GM12878 (cell line): ENCODE measurements at regions not wholly inside any gene's neighbourhood (a gene's known extent, or its start where the extent isn't known, plus 50 kb on each side); places are given as distances from the start of the nearest gene placed in this dataset.

Experiments
- ATF2 ChIP-seq: IDR thresholded peaks from 2 replicates; pipeline ENCODE4 v1.6.1; 2012; ENCODE audit warnings: low read length, inconsistent platforms
- BHLHE40 ChIP-seq, 2 experiments: fragments of 450-650 bp in 1 of 2; IDR thresholded peaks; 2 replicates each; pipeline ENCODE4 v1.6.1; 2011 to 2017; ENCODE audit warnings: low read depth in 2 of 2, borderline replicate concordance in 1 of 2, improper control_type of control experiment in 1 of 2, low read length in 1 of 2, mild to moderate bottlenecking in 1 of 2
- CBX5 ChIP-seq: sonication (generic); IDR thresholded peaks from 2 replicates; pipeline ENCODE4 v1.6.1; 2016; ENCODE audit warnings: low read depth, moderate library complexity, mild to moderate bottlenecking, inconsistent platforms
- FOXK2 ChIP-seq: fragments of 450-650 bp; IDR thresholded peaks from 2 replicates; pipeline ENCODE4 v1.6.1; 2017; ENCODE audit warnings: mild to moderate bottlenecking, moderate library complexity
- IKZF1 ChIP-seq: fragments of 450-650 bp; conservative IDR thresholded peaks from 2 replicates; pipeline ENCODE4 v1.6.1; 2017; ENCODE audit warnings: antibody characterized with exemption, mild to moderate bottlenecking
- KLF5 ChIP-seq: fragments of 450-650 bp; IDR thresholded peaks from 2 replicates; pipeline ENCODE4 v1.6.1; 2014; ENCODE audit warnings: mild to moderate bottlenecking; ENCODE audit not compliant: partially characterized antibody
- MAX ChIP-seq: IDR thresholded peaks from 2 replicates; pipeline ENCODE4 v1.6.1; 2012; ENCODE audit warnings: low read depth, low read length, improper control_type of control experiment
- MTA2 ChIP-seq: fragments of 450-650 bp; IDR thresholded peaks from 2 replicates; pipeline ENCODE4 v1.6.1; 2016; ENCODE audit warnings: low read depth, mild to moderate bottlenecking, moderate library complexity
- RELB ChIP-seq: fragments of 450-650 bp; IDR thresholded peaks from 2 replicates; pipeline ENCODE4 v1.6.1; 2017; ENCODE audit warnings: low read depth, mild to moderate bottlenecking, moderate library complexity
- SMARCA5 ChIP-seq: fragments of 450-650 bp; IDR thresholded peaks from 2 replicates; pipeline ENCODE4 v1.6.1; 2017; ENCODE audit warnings: mild to moderate bottlenecking
- SP1 ChIP-seq: IDR thresholded peaks from one replicate; pipeline ENCODE4 v1.6.1; 2011; ENCODE audit warnings: low read depth, low read length
- ZBTB4 ChIP-seq: fragments of 450-650 bp; formaldehyde crosslinking; IDR thresholded peaks from 2 replicates; pipeline ENCODE4 v1.4.0; 2022; ENCODE audit warnings: mild to moderate bottlenecking, moderate library complexity

GRCh38 chr1:224047538-224047937 is 66.4 kb upstream of the FBXO28 start (continued):
- TF ChIP-seq IKZF1 = no peak
- TF ChIP-seq KLF5 = no peak
- no peak for TF ChIP-seq CBX5
- no peak for TF ChIP-seq BHLHE40 (IDR thresholded peaks at IDR 0.05; ENCODE audit: borderline replicate concordance in 1 of 2, low read depth in 2 of 2, low read length in 1 of 2)
- TF ChIP-seq ZBTB4 = no peak
- TF ChIP-seq ATF2 = no peak
- TF ChIP-seq SP1 = no peak
- no peak for TF ChIP-seq RELB
- no peak for TF ChIP-seq FOXK2
- no peak for TF ChIP-seq MAX
- TF ChIP-seq MTA2 = no peak
- no peak for TF ChIP-seq SMARCA5
- TF ChIP-seq, all 136 proteins: peak for 0
